OCI-LY7 (cell line): ENCODE measurements at regions not wholly inside any gene's neighbourhood (a gene's known extent, or its start where the extent isn't known, plus 50 kb on each side); places are given as distances from the start of the nearest gene placed in this dataset.

ENCODE experiments used
- CTCF ChIP-seq: fragments of 200-600 bp; sonication (generic); conservative IDR thresholded peaks from 2 replicates; pipeline ENCODE4 v1.5.1; 2014; ENCODE audit warnings: mild to moderate bottlenecking, antibody characterized with exemption, low read length, moderate library complexity, mixed read lengths
- EZH2phosphoT487 ChIP-seq: fragments of 200-600 bp; sonication (generic); IDR thresholded peaks from 2 replicates; pipeline ENCODE4 v1.6.1; 2018; ENCODE audit warnings: low read depth, borderline replicate concordance, mild to moderate bottlenecking, mixed run types, antibody characterized with exemption, low read length, moderate library complexity, mixed read lengths

DNA sequence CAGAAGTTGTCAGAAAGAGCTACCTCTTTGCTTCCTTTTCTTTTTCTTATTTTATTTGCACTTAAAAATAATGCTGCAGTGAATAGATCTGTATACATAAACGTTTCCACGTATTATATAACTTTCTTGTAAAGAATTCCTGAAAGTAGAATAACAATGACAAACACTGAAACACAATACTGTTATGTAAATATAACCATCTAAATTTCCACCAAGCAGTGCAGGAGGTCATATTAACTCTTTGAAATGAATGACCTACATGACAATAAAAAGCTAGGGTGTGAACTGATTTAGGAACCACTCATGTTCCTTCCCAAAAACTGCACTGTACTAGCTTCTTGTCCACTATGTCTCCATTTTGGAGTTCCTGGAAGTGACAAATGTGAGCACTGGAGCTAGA lies 85.8 kb downstream of the COX18 start:
- TF ChIP-seq CTCF (no peak), EZH2phosphoT487 (no peak)
